Adipocyte (in vitro differentiated cells): ENCODE measurements at regions not wholly inside any gene's neighbourhood (a gene's known extent, or its start where the extent isn't known, plus 50 kb on each side); places are given as distances from the start of the nearest gene placed in this dataset.
A peak's percentile ranks its signal among the peaks of the same experiment; 100 is the strongest.

Source experiments
- DNase-seq: peaks from one replicate; pipeline ENCODE4 v3.0.0-alpha.2; 2015; ENCODE audit warnings: low read depth
- H3K27me3 ChIP-seq: replicated peaks from 2 replicates; pipeline ENCODE4 v1.7.0; 2013; ENCODE audit warnings: mild to moderate bottlenecking, low read length, moderate library complexity; ENCODE audit not compliant: control insufficient read depth, insufficient read depth
- H3K36me3 ChIP-seq: 2 replicates; pipeline ENCODE4 v1.7.0; 2013; ENCODE audit warnings: low read length, mild to moderate bottlenecking, moderate library complexity; ENCODE audit not compliant: control insufficient read depth, insufficient read depth, severe bottlenecking
- H3K4me1 ChIP-seq: 2 replicates; pipeline ENCODE4 v1.7.0; 2013; ENCODE audit warnings: mild to moderate bottlenecking, low read length, moderate library complexity; ENCODE audit not compliant: control insufficient read depth, insufficient read depth
- H3K4me3 ChIP-seq: 2 replicates; pipeline ENCODE4 v1.7.0; 2013; ENCODE audit warnings: mild to moderate bottlenecking, low read length, moderate library complexity
- H3K9ac ChIP-seq: 2 replicates; pipeline ENCODE4 v1.7.0; 2013; ENCODE audit warnings: mild to moderate bottlenecking, low read length, moderate library complexity
- H3K9me3 ChIP-seq: 2 replicates; pipeline ENCODE4 v1.7.0; 2013; ENCODE audit warnings: mild to moderate bottlenecking, low read length, moderate library complexity; ENCODE audit not compliant: control insufficient read depth

GRCh38 chr5:33230467-33231078 is 210.2 kb upstream of the TARS1 start:
- no peak for DNase-seq
- no peak overlapping the region for H3K9ac ChIP-seq
- peaks cover 15% of the 10 kb centered on the region for H3K4me1 ChIP-seq
- no peaks in the 10 kb centered on the region for H3K36me3 ChIP-seq
- H3K4me3 ChIP-seq: no peak overlapping the region
- no peaks in the 10 kb centered on the region for H3K27me3 ChIP-seq
- no peaks in the 10 kb centered on the region for H3K9me3 ChIP-seq

- no peaks in the 10 kb centered on the region for H3K9me3 ChIP-seq
- no peaks in the 10 kb centered on the region for H3K27me3 ChIP-seq
- H3K36me3 ChIP-seq: no peaks in the 10 kb centered on the region
- H3K4me3 ChIP-seq: no peak overlapping the region
- no peak for DNase-seq
- H3K9ac ChIP-seq: no peak overlapping the region
- peaks cover 15% of the 10 kb centered on the region for H3K4me1 ChIP-seq
Measured at GRCh38 chr5:33231214-33231710, 209.5 kb upstream of the TARS1 start.

GRCh38 chr5:33231935-33232334 is 208.8 kb upstream of the TARS1 start:
- Histone ChIP-seq H3K9me3 (no peaks in the 10 kb centered on the region), H3K27me3 (no peaks in the 10 kb centered on the region), H3K36me3 (no peaks in the 10 kb centered on the region), H3K9ac (no peak overlapping the region), H3K4me1 (peaks cover 15% of the 10 kb centered on the region), H3K4me3 (no peak overlapping the region)
- peak; percentile 56 for DNase-seq

GRCh38 chr5:33232731-33233505 is 207.8 kb upstream of the TARS1 start:
- Histone ChIP-seq H3K36me3 (no peaks in the 10 kb centered on the region), H3K27me3 (no peaks in the 10 kb centered on the region), H3K4me3 (no peak overlapping the region), H3K4me1 (peaks cover 15% of the 10 kb centered on the region), H3K9ac (no peak overlapping the region), H3K9me3 (no peaks in the 10 kb centered on the region)
- DNase-seq: no peak

GRCh38 chr5:33235304-33235703 is 205.5 kb upstream of the TARS1 start:
- DNase-seq: no peak
- no peaks in the 10 kb centered on the region for H3K9me3 ChIP-seq
- H3K4me3 ChIP-seq: no peak overlapping the region
- H3K4me1 ChIP-seq: peaks cover 15% of the 10 kb centered on the region
- H3K9ac ChIP-seq: no peak overlapping the region
- no peaks in the 10 kb centered on the region for H3K27me3 ChIP-seq
- no peaks in the 10 kb centered on the region for H3K36me3 ChIP-seq

- H3K36me3 ChIP-seq: no peaks in the 10 kb centered on the region
- no peaks in the 10 kb centered on the region for H3K9me3 ChIP-seq
- H3K4me1 ChIP-seq: peaks cover 15% of the 10 kb centered on the region
- no peak for DNase-seq
- no peak overlapping the region for H3K9ac ChIP-seq
- H3K4me3 ChIP-seq: no peak overlapping the region
- H3K27me3 ChIP-seq: no peaks in the 10 kb centered on the region
Measured at GRCh38 chr5:33235824-33236223, 204.9 kb upstream of the TARS1 start.

GRCh38 chr5:33237471-33237870 is 203.3 kb upstream of the TARS1 start:
- DNase-seq: no peak
- Histone ChIP-seq H3K4me3 (no peak overlapping the region), H3K36me3 (no peaks in the 10 kb centered on the region), H3K9me3 (no peaks in the 10 kb centered on the region), H3K4me1 (peaks cover under 1% of the 10 kb centered on the region), H3K27me3 (no peaks in the 10 kb centered on the region), H3K9ac (no peak overlapping the region)

- Histone ChIP-seq H3K27me3 (no peaks in the 10 kb centered on the region), H3K9ac (no peak overlapping the region), H3K4me1 (peaks cover 2% of the 10 kb centered on the region), H3K4me3 (no peak overlapping the region), H3K9me3 (no peaks in the 10 kb centered on the region), H3K36me3 (no peaks in the 10 kb centered on the region)
- DNase-seq: no peak
Measured at GRCh38 chr5:33238826-33239695, 201.7 kb upstream of the TARS1 start.

- Histone ChIP-seq H3K9me3 (no peaks in the 10 kb centered on the region), H3K4me3 (no peak overlapping the region), H3K36me3 (no peaks in the 10 kb centered on the region), H3K4me1 (peaks cover 17% of the 10 kb centered on the region), H3K9ac (no peak overlapping the region), H3K27me3 (no peaks in the 10 kb centered on the region)
- no peak for DNase-seq
Measured at GRCh38 chr5:33240558-33240957, 200.2 kb upstream of the TARS1 start.

- H3K9ac ChIP-seq: no peak overlapping the region
- H3K4me1 ChIP-seq: peaks cover 17% of the 10 kb centered on the region
- H3K36me3 ChIP-seq: no peaks in the 10 kb centered on the region
- no peaks in the 10 kb centered on the region for H3K27me3 ChIP-seq
- no peaks in the 10 kb centered on the region for H3K9me3 ChIP-seq
- no peak for DNase-seq
- no peak overlapping the region for H3K4me3 ChIP-seq
Measured at GRCh38 chr5:33241802-33242201, 199.0 kb upstream of the TARS1 start.

- H3K9ac ChIP-seq: no peak overlapping the region
- no peaks in the 10 kb centered on the region for H3K36me3 ChIP-seq
- DNase-seq: no peak
- H3K4me1 ChIP-seq: peaks cover 17% of the 10 kb centered on the region
- no peaks in the 10 kb centered on the region for H3K27me3 ChIP-seq
- no peak overlapping the region for H3K4me3 ChIP-seq
- no peaks in the 10 kb centered on the region for H3K9me3 ChIP-seq
Measured at GRCh38 chr5:33242277-33242676, 198.5 kb upstream of the TARS1 start.
